ENCODE measurements at regions not wholly inside any gene's neighbourhood (a gene's known extent, or its start where the extent isn't known, plus 50 kb on each side); places are given as distances from the start of the nearest gene placed in this dataset.
"Not testable (repeated sequence)": the region's sequence is repeated elsewhere in the genome, so short reads cannot be mapped to it uniquely, and the experiment has no call there.

DNA sequence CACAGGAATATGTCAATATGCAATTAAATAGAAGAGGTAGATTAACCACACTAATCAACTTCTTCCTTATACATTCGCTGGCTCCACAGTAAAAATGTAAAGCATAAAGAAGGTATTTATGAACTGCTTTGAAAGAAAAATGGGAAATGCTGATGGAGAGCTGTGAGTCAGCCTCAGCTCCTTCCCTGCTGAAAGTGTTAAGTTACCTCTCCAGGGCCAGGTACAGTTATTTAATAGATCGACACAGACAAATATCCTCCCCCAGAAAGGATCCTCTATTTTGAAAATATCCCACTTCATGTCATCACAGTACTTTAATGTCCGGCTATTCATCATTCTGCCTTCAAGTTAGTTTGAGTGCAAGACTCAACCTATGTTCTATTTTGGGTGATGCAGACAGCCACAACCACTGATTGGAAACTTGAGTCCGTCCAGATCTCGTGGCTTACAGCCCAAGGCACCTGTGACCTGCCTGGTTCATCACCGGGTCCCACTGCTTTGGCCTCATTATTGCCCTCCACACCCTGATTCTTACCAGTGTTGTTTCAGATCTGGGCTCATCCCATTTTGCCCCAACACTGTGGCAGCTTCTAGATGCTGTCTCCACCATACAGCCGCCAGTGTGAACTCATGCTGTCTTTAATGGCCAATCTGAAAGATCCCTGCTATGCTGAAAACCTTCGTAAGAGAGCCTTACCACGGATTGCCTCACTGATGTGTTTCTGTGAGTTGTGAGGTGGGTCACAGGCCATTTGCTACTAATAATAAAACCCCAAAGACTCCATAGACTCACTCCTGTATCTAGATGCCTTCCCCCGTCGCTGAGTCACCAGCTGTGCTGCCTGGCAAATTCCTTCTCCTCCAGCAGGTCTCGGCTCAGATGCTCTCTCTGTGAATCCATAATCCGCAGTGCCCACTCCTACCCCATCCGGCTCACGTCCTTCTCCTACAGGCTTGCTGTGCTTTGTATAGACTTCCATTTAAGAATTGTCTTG lies 56.2 kb upstream of the DDAH1 start:
- peaks cover 0 to 18% (median 10%) of the 10 kb centered on the region in 5 donors for H3K27me3 Mint-ChIP-seq
- H3K36me3 Mint-ChIP-seq, H3K4me3 Mint-ChIP-seq, H3K27ac Mint-ChIP-seq, ATAC-seq, H3K4me1 Mint-ChIP-seq, DNase-seq, H3K9me3 Mint-ChIP-seq, POLR2A ChIA-PET: not testable (repeated sequence)

- H3K4me3 Mint-ChIP-seq, H3K27ac Mint-ChIP-seq, POLR2A ChIA-PET: not testable (repeated sequence)
Observed at GRCh38 chr1:85522458-85522857, 57.5 kb upstream of the DDAH1 start.

DNA sequence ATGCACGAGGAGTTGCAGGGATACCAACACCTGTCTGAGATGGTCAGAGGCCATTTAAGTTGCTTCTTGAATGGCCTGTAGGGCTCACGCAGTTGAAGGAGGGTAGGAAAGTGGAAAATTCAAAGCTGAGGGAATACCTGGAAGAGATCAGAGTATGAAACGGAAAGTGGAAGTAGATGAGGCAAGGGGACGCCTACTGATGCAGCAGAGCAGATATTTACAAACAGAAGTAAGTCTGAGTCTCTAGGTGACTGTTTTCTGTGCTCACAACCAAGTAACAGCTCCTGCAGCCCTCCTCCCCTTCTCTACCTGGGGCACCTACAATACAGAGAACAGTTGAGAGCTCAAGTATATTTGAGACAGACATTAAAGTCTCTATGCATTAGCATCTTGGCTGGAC lies 57.5 kb upstream of the CCN1 start:
- H3K27ac Mint-ChIP-seq, DNase-seq, H3K9me3 Mint-ChIP-seq, H3K4me3 Mint-ChIP-seq, ATAC-seq, H3K36me3 Mint-ChIP-seq, H3K4me1 Mint-ChIP-seq: not testable (repeated sequence)
- H3K27me3 Mint-ChIP-seq, result peaks cover 2 to 17% (median 10%) of the 10 kb centered on the region in 5 donors
- POLR2A ChIA-PET, result interaction anchor here (0.5 kb wide), 1 partner anchor 48 kb away, joined by 4 read pairs; no protein-coding TSS in a partner anchor

More at GRCh38 chr1:85522458-85522857, 57.5 kb upstream of the DDAH1 start:
- H3K36me3 Mint-ChIP-seq, ATAC-seq, H3K9me3 Mint-ChIP-seq, DNase-seq, H3K4me1 Mint-ChIP-seq: not testable (repeated sequence)
- peaks cover 2 to 18% (median 10%) of the 10 kb centered on the region in 5 donors for H3K27me3 Mint-ChIP-seq

DNA sequence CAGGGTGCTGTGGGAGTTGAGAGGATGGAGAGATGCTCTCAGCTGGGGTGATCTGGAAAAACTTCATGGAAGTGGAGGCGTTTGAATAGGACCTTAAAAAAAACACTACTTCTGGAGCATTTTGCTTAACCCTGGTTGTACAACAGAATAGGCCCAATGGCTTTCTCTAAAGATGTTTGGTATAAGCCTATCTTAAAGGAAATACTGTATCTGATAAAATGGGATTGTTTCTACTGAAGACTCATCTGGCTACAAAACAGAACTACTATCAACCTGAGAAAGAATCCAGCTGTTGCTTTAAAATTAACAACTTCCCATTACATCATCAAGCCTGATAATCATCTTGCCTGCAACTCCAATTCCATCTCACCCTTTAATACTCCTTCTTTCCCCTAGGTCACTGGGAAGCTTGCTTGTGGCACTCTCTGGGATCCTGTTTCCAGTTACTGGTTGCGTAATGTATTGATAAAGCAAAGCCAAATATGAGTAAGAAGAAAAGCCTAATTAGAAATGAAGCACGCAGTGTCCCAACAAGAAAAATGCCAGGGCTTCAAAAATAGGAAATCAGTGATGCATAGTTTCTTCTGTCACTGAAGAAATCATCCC lies 56.2 kb upstream of the CCN1 start:
- H3K4me1 Mint-ChIP-seq, H3K4me3 Mint-ChIP-seq, H3K27me3 Mint-ChIP-seq, ATAC-seq, H3K36me3 Mint-ChIP-seq, H3K9me3 Mint-ChIP-seq, DNase-seq, POLR2A ChIA-PET, H3K27ac Mint-ChIP-seq: not testable (repeated sequence)

GRCh38 chr1:85525591-85525991 lies 55.0 kb upstream of the CCN1 start:
- POLR2A ChIA-PET, H3K4me1 Mint-ChIP-seq, H3K4me3 Mint-ChIP-seq, H3K27me3 Mint-ChIP-seq, H3K36me3 Mint-ChIP-seq, H3K27ac Mint-ChIP-seq, DNase-seq, ATAC-seq, H3K9me3 Mint-ChIP-seq: not testable (repeated sequence)

GRCh38 chr1:85526216-85526615 lies 54.3 kb upstream of the CCN1 start:
- POLR2A ChIA-PET, ATAC-seq, H3K27me3 Mint-ChIP-seq, H3K36me3 Mint-ChIP-seq, H3K9me3 Mint-ChIP-seq, H3K27ac Mint-ChIP-seq, DNase-seq, H3K4me3 Mint-ChIP-seq, H3K4me1 Mint-ChIP-seq: not testable (repeated sequence)

DNA sequence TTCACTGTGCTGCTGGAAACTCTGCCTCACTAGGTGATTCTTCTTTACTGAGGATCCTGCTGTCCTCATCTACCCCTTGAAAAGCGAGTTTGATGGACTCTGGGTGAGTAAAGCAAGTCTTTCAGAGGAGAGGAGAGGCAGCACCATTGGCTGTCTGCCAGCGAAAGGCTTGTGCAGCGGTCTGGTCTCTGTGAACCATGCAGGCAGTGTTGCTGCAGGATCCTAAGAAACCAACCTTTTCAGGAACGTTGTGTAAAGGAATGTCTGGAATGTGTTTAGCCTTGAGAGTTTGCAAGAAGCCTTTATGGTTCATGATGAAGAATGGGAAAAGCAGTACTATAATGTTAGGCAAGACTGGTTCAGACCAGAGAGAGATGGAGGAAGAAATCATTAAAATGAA lies 53.4 kb upstream of the CCN1 start:
- H3K27ac Mint-ChIP-seq, H3K9me3 Mint-ChIP-seq, H3K27me3 Mint-ChIP-seq, ATAC-seq, DNase-seq, H3K4me1 Mint-ChIP-seq, POLR2A ChIA-PET, H3K36me3 Mint-ChIP-seq, H3K4me3 Mint-ChIP-seq: not testable (repeated sequence)

Measured in naive thymus-derived CD8-positive, alpha-beta T cell (primary cell).